ENCODE measurements at regions not wholly inside any gene's neighbourhood (a gene's known extent, or its start where the extent isn't known, plus 50 kb on each side); places are given as distances from the start of the nearest gene placed in this dataset.
"Not testable (repeated sequence)": the region's sequence is repeated elsewhere in the genome, so short reads cannot be mapped to it uniquely, and the experiment has no call there.

DNA sequence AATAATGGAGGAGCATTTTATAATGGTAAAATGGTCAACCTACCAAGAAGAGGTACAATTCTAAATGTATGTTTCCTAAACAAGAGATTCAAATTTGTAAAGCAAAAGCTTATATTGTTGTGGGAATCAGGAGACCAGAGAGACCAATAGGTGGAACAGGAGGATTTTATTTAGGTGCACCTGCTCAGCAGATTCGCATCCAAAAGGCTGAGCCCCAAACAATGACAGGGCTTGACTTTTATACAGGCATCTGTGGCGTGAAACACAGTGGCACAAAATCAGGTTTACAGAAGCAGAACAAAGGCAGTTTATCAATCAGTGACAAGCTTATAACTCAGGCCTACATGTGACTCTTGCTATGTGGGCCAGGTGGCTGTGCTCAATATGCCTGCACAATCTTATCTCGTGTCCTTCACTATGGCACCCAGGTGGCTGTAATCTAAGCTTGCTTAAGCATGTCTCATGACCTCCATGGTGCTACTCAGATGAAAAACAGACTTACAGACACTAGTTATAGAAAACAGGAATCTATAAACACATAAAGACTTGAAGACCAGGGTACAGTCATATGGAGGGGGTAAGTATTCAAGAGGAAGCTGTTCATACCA lies 780.2 kb upstream of the CA10 start:
- WGBS (ENCODE audit: insufficient coverage): 75% methylated on average over 3 of the region's 3 CpGs
- peaks cover 5% of the 10 kb centered on the region for H3K9me3 ChIP-seq (replicated peaks; ENCODE audit: control insufficient read depth, low read depth, low read length)
- H3K27ac ChIP-seq (ENCODE audit: low read length): no peak overlapping the region
- no peaks in the 10 kb centered on the region for H3K27me3 ChIP-seq (ENCODE audit: control insufficient read depth, insufficient read depth, low read length)
- H3K4me1 ChIP-seq (ENCODE audit: control insufficient read depth, insufficient read depth, low read length): no peaks in the 10 kb centered on the region
- DNase-seq: no peak
- H3K36me3 ChIP-seq (ENCODE audit: control insufficient read depth, insufficient read depth, low read length): no peaks in the 10 kb centered on the region
- no peak overlapping the region for H3K4me3 ChIP-seq (ENCODE audit: low read length)

DNA sequence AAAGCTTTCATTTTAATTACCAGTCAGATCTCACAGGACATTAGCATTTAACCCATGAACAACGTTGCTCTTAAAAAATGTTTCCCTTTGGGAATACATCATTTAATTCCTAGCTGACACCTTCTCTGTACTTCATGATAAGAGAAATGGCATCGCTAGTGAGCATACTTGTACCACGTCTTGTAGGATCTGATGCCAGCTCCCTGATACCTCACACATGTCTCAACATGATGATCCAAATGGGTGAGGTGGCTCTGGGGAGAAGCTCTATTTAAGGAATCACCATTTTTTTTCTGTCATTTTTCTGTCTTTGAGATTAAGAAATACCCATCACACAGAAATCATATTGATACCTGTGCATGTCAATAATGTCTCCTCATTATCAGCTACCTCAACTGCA lies 772.1 kb upstream of the CA10 start:
- Histone ChIP-seq H3K9me3 (replicated peaks; ENCODE audit: control insufficient read depth, low read depth, low read length) (no peaks in the 10 kb centered on the region), H3K4me1 (ENCODE audit: control insufficient read depth, insufficient read depth, low read length) (no peaks in the 10 kb centered on the region), H3K27me3 (ENCODE audit: control insufficient read depth, insufficient read depth, low read length) (no peaks in the 10 kb centered on the region), H3K36me3 (ENCODE audit: control insufficient read depth, insufficient read depth, low read length) (no peaks in the 10 kb centered on the region), H3K27ac (ENCODE audit: low read length) (no peak overlapping the region), H3K4me3 (ENCODE audit: low read length) (no peak overlapping the region)
- DNase-seq: no peak
- 0% methylated on average over 1 of the region's 3 CpGs for WGBS (ENCODE audit: insufficient coverage)

DNA sequence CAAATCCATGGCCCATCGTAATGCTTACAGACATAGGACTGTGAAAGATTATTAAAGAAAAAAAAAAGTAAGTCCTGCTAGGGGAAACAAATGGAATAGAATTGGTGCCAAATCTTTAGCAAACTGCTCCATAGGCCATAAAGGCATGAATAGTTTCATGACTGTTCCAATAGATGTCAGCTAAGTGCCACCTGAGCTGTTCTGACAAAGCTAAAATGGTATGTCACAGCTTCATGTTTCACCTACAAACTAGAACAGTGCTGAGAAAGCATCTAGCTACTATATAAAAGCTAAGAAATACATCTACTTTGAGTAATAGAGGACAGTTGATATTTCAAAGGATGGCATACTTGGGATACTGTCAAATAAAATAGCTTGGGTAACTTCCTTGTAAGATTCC lies 771.6 kb upstream of the CA10 start:
- H3K36me3 ChIP-seq (ENCODE audit: control insufficient read depth, insufficient read depth, low read length): no peaks in the 10 kb centered on the region
- no peaks in the 10 kb centered on the region for H3K9me3 ChIP-seq (replicated peaks; ENCODE audit: control insufficient read depth, low read depth, low read length)
- peak; percentile 0 for DNase-seq
- no peak overlapping the region for H3K4me3 ChIP-seq (ENCODE audit: low read length)
- H3K4me1 ChIP-seq (ENCODE audit: control insufficient read depth, insufficient read depth, low read length): no peaks in the 10 kb centered on the region
- no CpG with 5 or more reads among the region's 1 CpG for WGBS (ENCODE audit: insufficient coverage)
- H3K27me3 ChIP-seq (ENCODE audit: control insufficient read depth, insufficient read depth, low read length): no peaks in the 10 kb centered on the region
- H3K27ac ChIP-seq (ENCODE audit: low read length): no peak overlapping the region

DNA sequence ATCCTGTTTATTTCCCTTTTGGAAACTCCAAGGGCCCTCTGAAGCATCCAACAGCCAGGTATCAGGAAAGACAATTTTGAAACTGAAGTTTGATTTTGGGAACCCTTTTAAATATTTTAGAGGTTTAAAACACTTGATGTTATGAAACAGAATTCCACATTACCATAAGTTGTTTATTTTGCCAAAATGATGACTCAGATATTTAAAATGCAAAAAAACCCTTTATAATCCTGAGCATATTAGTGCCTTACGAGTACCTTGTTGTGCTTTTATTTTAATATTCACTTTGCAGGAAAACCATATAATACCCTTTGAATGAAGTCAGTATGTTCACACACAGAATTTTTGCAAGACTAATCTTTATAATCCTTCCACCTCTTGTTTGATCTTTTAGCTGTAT lies 765.1 kb upstream of the CA10 start:
- no peaks in the 10 kb centered on the region for H3K9me3 ChIP-seq (replicated peaks; ENCODE audit: control insufficient read depth, low read depth, low read length)
- H3K27me3 ChIP-seq (ENCODE audit: control insufficient read depth, insufficient read depth, low read length): no peaks in the 10 kb centered on the region
- H3K36me3 ChIP-seq (ENCODE audit: control insufficient read depth, insufficient read depth, low read length): no peaks in the 10 kb centered on the region
- no peak for DNase-seq
- WGBS (ENCODE audit: insufficient coverage): no CpG with 5 or more reads among the region's 1 CpG
- H3K27ac ChIP-seq (ENCODE audit: low read length): no peak overlapping the region
- no peak overlapping the region for H3K4me3 ChIP-seq (ENCODE audit: low read length)
- H3K4me1 ChIP-seq (ENCODE audit: control insufficient read depth, insufficient read depth, low read length): no peaks in the 10 kb centered on the region

DNA sequence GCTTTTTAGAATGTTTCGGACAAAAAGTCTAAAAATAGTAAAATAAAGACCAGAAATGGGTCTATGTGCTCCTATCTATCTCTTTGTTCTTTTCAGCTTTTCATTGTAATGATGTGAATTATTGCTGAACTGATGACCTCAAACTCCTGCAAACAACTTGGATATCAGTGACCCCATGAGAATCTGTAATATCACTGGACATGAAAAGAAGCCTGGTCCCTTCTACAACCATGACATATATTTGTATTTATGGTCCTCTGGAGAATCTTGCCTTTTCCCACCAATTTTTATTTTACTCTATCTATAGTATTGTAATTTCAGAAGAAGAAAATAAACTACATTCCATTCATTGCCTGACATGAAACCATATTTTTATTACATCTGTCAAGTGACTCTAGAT lies 740.7 kb upstream of the CA10 start:
- H3K36me3 ChIP-seq (ENCODE audit: control insufficient read depth, insufficient read depth, low read length): no peaks in the 10 kb centered on the region
- no peak for DNase-seq
- no peak overlapping the region for H3K4me3 ChIP-seq (ENCODE audit: low read length)
- no peak overlapping the region for H3K27ac ChIP-seq (ENCODE audit: low read length)
- WGBS (ENCODE audit: insufficient coverage): no CpG with 5 or more reads among the region's 1 CpG
- no peaks in the 10 kb centered on the region for H3K9me3 ChIP-seq (replicated peaks; ENCODE audit: control insufficient read depth, low read depth, low read length)
- H3K4me1 ChIP-seq (ENCODE audit: control insufficient read depth, insufficient read depth, low read length): no peaks in the 10 kb centered on the region
- H3K27me3 ChIP-seq (ENCODE audit: control insufficient read depth, insufficient read depth, low read length): no peaks in the 10 kb centered on the region

DNA sequence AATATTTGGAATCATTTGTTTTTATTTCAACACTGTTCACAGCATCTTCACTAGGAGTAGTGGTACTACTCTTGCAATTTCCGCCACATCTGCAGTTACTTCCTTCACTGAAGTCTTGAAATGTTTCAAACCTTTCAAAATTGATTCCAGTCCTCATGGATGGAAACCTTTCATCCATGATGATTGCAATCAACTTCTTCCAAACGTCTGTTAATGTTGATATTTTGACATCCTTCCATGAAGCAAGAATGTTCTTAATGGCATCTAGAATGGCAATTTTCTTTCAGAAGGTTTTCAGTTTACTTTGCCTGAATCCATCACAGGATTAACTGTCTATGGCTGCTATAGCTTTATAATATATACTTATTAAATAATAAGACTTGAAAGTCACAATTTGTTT lies 736.8 kb upstream of the CA10 start:
- DNase-seq: no peak
- WGBS (ENCODE audit: insufficient coverage): no CpG with 5 or more reads among the region's 2 CpGs
- H3K27ac ChIP-seq (ENCODE audit: low read length): no peak overlapping the region
- H3K4me1 ChIP-seq (ENCODE audit: control insufficient read depth, insufficient read depth, low read length): no peaks in the 10 kb centered on the region
- H3K27me3 ChIP-seq (ENCODE audit: control insufficient read depth, insufficient read depth, low read length): no peaks in the 10 kb centered on the region
- H3K36me3 ChIP-seq (ENCODE audit: control insufficient read depth, insufficient read depth, low read length): no peaks in the 10 kb centered on the region
- no peaks in the 10 kb centered on the region for H3K9me3 ChIP-seq (replicated peaks; ENCODE audit: control insufficient read depth, low read depth, low read length)
- no peak overlapping the region for H3K4me3 ChIP-seq (ENCODE audit: low read length)

DNA sequence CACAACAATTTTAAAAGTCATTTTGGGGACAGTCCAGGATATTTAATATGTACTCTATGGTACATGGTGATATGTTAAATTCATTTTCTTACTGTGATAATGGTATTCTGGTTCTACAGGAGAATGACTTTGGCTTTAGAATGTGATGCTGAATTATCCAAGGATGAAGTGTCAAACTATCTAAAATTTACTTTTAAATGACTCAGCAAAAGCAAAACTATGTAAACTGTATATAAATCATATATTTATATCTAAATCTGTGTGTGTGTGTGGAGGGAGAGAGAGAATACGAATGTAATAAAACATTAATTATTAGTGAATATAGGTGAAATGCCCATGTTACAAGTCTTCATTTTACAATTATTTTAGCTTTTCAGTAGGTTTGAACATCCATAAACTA lies 733.8 kb upstream of the CA10 start:
- no peak overlapping the region for H3K27ac ChIP-seq (ENCODE audit: low read length)
- DNase-seq: no peak
- no peaks in the 10 kb centered on the region for H3K27me3 ChIP-seq (ENCODE audit: control insufficient read depth, insufficient read depth, low read length)
- no CpG with 5 or more reads among the region's 1 CpG for WGBS (ENCODE audit: insufficient coverage)
- no peaks in the 10 kb centered on the region for H3K4me1 ChIP-seq (ENCODE audit: control insufficient read depth, insufficient read depth, low read length)
- no peaks in the 10 kb centered on the region for H3K36me3 ChIP-seq (ENCODE audit: control insufficient read depth, insufficient read depth, low read length)
- no peaks in the 10 kb centered on the region for H3K9me3 ChIP-seq (replicated peaks; ENCODE audit: control insufficient read depth, low read depth, low read length)
- H3K4me3 ChIP-seq (ENCODE audit: low read length): no peak overlapping the region

DNA sequence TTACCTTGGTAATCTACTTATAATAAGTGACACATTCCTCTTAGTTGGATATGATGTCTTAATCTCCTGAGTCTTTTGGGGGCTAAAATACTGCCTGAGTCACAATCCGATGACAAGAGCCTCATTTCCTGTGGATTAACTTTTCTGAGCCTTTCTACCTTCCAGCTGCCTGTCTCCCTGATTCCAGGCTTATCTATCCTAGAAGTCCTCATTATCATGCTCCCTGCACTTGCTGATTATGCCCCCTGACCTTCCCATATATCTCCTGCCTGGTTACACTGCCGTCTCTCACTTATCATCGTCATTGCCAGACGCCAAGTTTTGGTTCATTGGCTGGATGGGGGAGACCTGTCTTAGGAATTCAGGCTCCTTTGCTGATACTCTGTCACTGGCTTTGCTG lies 727.4 kb upstream of the CA10 start:
- 48% methylated on average over 4 of the region's 4 CpGs for WGBS (ENCODE audit: insufficient coverage)
- no peak overlapping the region for H3K4me3 ChIP-seq (ENCODE audit: low read length)
- no peaks in the 10 kb centered on the region for H3K36me3 ChIP-seq (ENCODE audit: control insufficient read depth, insufficient read depth, low read length)
- no peaks in the 10 kb centered on the region for H3K27me3 ChIP-seq (ENCODE audit: control insufficient read depth, insufficient read depth, low read length)
- no peak overlapping the region for H3K27ac ChIP-seq (ENCODE audit: low read length)
- no peaks in the 10 kb centered on the region for H3K9me3 ChIP-seq (replicated peaks; ENCODE audit: control insufficient read depth, low read depth, low read length)
- no peaks in the 10 kb centered on the region for H3K4me1 ChIP-seq (ENCODE audit: control insufficient read depth, insufficient read depth, low read length)
- DNase-seq: no peak

DNA sequence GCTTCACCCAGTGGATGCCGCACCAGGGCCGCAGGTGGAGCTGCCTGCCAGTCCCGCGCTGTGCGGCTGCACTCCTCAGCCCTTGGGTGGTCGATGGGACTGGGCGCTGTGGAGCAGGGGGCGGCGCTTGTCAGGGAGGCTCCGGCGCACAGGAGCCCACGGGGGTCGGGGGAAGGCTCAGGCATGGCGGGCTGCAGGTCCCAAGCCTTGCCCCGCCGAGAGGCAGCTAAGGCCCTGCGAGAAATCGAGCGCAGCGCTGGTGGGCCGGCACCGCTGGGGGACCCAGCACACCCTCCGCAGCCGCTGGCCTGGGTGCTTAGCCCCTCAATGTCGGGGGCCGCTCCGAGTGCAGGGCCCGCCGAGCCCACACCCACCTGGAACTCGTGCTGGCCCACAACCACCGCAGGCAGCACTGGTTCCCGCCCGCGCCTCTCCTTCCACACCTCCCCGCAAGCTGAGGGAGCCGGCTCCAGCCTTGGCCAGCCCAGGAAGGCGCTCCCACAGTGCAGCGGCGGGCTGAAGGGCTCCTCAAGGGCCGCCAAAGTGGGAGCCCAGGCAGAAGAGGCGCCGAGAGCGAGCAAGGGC lies 725.5 kb upstream of the CA10 start:
- H3K27ac ChIP-seq (ENCODE audit: low read length); H3K36me3 ChIP-seq (ENCODE audit: control insufficient read depth, insufficient read depth, low read length); DNase-seq; H3K27me3 ChIP-seq (ENCODE audit: control insufficient read depth, insufficient read depth, low read length); H3K4me1 ChIP-seq (ENCODE audit: control insufficient read depth, insufficient read depth, low read length); H3K9me3 ChIP-seq (replicated peaks; ENCODE audit: control insufficient read depth, low read depth, low read length); H3K4me3 ChIP-seq (ENCODE audit: low read length): not testable (repeated sequence)
- 39% methylated on average over 41 of the region's 43 CpGs for WGBS (ENCODE audit: insufficient coverage)

DNA sequence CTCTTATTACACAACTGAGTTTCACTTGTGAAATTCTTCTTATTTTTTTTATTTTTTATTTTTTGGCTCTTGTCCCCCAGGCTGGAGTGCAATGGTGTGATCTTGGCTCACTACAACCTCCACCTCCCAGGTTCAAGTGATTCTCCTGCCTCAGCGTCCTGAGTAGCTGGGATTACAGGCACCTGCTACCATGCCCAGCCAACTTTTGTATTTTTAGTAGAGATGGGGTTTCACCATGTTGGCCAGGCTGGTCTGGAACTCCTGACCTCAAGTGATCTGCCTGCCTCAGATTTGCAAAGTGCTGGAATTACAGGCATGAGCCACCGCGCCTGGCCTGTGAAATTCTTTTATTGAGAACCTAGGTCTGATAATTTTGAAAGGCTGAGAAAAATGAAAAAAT lies 688.3 kb upstream of the CA10 start:
- not testable (repeated sequence) for H3K27me3 ChIP-seq (ENCODE audit: control insufficient read depth, insufficient read depth, low read length); H3K9me3 ChIP-seq (replicated peaks; ENCODE audit: control insufficient read depth, low read depth, low read length); H3K4me3 ChIP-seq (ENCODE audit: low read length); DNase-seq; H3K4me1 ChIP-seq (ENCODE audit: control insufficient read depth, insufficient read depth, low read length); H3K36me3 ChIP-seq (ENCODE audit: control insufficient read depth, insufficient read depth, low read length); H3K27ac ChIP-seq (ENCODE audit: low read length)
- WGBS (ENCODE audit: insufficient coverage): no CpG with 5 or more reads among the region's 3 CpGs

DNA sequence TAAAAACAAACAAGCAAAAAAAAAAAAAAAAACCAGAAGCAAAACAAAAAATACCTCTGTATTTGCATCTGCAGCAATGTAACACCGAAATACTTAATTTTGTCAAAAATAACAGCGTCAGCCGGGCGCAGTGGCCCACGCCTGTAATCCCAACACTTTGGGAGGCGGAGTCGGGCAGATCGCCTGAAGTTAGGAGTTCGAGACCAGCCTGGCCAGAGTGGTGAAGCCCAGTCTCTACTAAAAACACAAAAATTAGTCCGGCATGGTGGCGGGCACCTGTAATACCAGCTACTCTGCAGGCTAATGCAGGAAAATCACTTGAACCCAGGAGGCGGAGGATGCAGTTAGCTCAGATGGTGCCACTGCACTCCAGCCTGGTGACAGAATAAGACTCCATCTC lies 683.5 kb upstream of the CA10 start:
- 96% methylated on average over 11 of the region's 12 CpGs for WGBS (ENCODE audit: insufficient coverage)
- H3K9me3 ChIP-seq (replicated peaks; ENCODE audit: control insufficient read depth, low read depth, low read length): no peaks in the 10 kb centered on the region
- no peak overlapping the region for H3K4me3 ChIP-seq (ENCODE audit: low read length)
- no peaks in the 10 kb centered on the region for H3K36me3 ChIP-seq (ENCODE audit: control insufficient read depth, insufficient read depth, low read length)
- H3K27me3 ChIP-seq (ENCODE audit: control insufficient read depth, insufficient read depth, low read length): no peaks in the 10 kb centered on the region
- no peak for DNase-seq
- no peak overlapping the region for H3K27ac ChIP-seq (ENCODE audit: low read length)
- no peaks in the 10 kb centered on the region for H3K4me1 ChIP-seq (ENCODE audit: control insufficient read depth, insufficient read depth, low read length)

Data from muscle of leg (tissue), 3 donors.